SK-N-SH (cell line): ENCODE measurements at regions not wholly inside any gene's neighbourhood (a gene's known extent, or its start where the extent isn't known, plus 50 kb on each side); places are given as distances from the start of the nearest gene placed in this dataset.

Experiments
- EP300 ChIP-seq, 2 experiments: IDR thresholded peaks; 2 replicates each; pipeline versions ENCODE4 v1.4.0 to v1.6.1; 2012; ENCODE audit warnings: borderline replicate concordance in 1 of 2, low read depth in 1 of 2, low read length in 1 of 2
- EZH2phosphoT487 ChIP-seq: fragments of 200-600 bp; sonication (generic); IDR thresholded peaks from 2 replicates; pipeline ENCODE4 v1.6.1; 2017; ENCODE audit warnings: low read depth, mixed run types, mild to moderate bottlenecking, antibody characterized with exemption, moderate library complexity, borderline replicate concordance
- FOXJ3 ChIP-seq: sonication (generic); formaldehyde crosslinking; IDR thresholded peaks from 2 replicates; pipeline ENCODE4 v1.5.1; 2020; ENCODE audit warnings: mild to moderate bottlenecking, missing genetic modification reagents
- MXI1 ChIP-seq: IDR thresholded peaks from 2 replicates; pipeline ENCODE4 v1.6.1; 2012; ENCODE audit warnings: mild to moderate bottlenecking, low read depth, low read length, improper control_type of control experiment
- SMC3 ChIP-seq: IDR thresholded peaks from 2 replicates; pipeline ENCODE4 v1.6.1; 2012; ENCODE audit warnings: low read depth, low read length, improper control_type of control experiment
- TAF1 ChIP-seq: IDR thresholded peaks from 2 replicates; pipeline ENCODE4 v1.6.1; 2012; ENCODE audit warnings: low read depth, mild to moderate bottlenecking, low read length, moderate library complexity, borderline replicate concordance
- TEAD4 ChIP-seq: IDR thresholded peaks from 2 replicates; pipeline ENCODE4 v1.4.0; 2012; ENCODE audit warnings: mild to moderate bottlenecking, borderline replicate concordance; ENCODE audit not compliant: insufficient read depth
- YY1 ChIP-seq: IDR thresholded peaks from 2 replicates; pipeline ENCODE4 v1.4.0; 2012; ENCODE audit warnings: low read depth, mild to moderate bottlenecking
- TF ChIP-seq, protein P1 (sequence below): fragments of 200-600 bp; sonication (generic); IDR thresholded peaks from 2 replicates; pipeline ENCODE4 v1.6.1; 2017; ENCODE audit warnings: antibody characterized with exemption, mild to moderate bottlenecking, moderate library complexity
- TF ChIP-seq, protein P2 (sequence below): IDR thresholded peaks from 2 replicates; pipeline ENCODE4 v1.4.0; 2012; ENCODE audit warnings: low read depth
- TF ChIP-seq, protein P3 (sequence below): IDR thresholded peaks from 2 replicates; pipeline ENCODE4; 2012
- TF ChIP-seq, protein P4 (sequence below): fragments of 150-350 bp; IDR thresholded peaks from 2 replicates; pipeline ENCODE4 v1.6.1; 2017; ENCODE audit warnings: antibody characterized with exemption, low read length, low read depth, borderline replicate concordance
- TF ChIP-seq, protein P5 (sequence below): IDR thresholded peaks from 2 replicates; pipeline ENCODE4 v1.6.1; 2012; ENCODE audit warnings: mild to moderate bottlenecking, low read depth, low read length, moderate library complexity

DNA sequence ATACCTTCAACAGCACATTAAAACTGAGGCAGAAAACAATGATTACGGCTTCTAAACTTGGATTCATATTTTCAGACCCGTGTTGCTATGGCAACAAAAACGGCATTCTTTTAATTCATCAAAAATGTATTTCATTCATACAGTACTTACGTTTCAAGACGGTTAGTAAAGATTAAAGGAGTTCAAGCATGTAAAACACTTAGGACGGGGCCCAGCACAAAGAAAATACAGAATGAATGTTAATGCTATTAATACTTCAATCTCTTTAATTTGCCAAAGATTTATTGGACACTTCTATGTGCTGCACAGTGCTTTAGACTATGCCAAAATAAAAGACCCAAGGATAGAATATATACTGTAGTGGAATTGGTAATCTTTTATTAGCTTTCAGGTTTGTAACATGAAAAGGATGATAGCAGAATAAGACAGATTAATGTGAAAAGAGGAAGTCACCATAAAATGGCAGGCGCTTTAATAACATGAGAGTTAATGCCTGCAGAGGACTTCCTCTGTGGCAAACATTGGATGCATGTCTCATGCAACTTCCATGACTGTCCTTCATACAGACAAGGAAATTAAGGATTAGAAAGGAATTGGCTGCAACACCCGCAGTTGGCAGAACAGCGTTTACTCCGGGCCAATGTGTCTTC is 201.6 kb upstream of the KLF6 start:
- TF ChIP-seq, protein P1, sequence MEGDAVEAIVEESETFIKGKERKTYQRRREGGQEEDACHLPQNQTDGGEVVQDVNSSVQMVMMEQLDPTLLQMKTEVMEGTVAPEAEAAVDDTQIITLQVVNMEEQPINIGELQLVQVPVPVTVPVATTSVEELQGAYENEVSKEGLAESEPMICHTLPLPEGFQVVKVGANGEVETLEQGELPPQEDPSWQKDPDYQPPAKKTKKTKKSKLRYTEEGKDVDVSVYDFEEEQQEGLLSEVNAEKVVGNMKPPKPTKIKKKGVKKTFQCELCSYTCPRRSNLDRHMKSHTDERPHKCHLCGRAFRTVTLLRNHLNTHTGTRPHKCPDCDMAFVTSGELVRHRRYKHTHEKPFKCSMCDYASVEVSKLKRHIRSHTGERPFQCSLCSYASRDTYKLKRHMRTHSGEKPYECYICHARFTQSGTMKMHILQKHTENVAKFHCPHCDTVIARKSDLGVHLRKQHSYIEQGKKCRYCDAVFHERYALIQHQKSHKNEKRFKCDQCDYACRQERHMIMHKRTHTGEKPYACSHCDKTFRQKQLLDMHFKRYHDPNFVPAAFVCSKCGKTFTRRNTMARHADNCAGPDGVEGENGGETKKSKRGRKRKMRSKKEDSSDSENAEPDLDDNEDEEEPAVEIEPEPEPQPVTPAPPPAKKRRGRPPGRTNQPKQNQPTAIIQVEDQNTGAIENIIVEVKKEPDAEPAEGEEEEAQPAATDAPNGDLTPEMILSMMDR = no peak
- TF ChIP-seq, protein P2, sequence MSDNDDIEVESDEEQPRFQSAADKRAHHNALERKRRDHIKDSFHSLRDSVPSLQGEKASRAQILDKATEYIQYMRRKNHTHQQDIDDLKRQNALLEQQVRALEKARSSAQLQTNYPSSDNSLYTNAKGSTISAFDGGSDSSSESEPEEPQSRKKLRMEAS = no peak
- TF ChIP-seq, protein P3, sequence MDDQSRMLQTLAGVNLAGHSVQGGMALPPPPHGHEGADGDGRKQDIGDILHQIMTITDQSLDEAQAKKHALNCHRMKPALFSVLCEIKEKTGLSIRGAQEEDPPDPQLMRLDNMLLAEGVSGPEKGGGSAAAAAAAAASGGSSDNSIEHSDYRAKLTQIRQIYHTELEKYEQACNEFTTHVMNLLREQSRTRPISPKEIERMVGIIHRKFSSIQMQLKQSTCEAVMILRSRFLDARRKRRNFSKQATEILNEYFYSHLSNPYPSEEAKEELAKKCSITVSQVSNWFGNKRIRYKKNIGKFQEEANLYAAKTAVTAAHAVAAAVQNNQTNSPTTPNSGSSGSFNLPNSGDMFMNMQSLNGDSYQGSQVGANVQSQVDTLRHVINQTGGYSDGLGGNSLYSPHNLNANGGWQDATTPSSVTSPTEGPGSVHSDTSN = no peak
- TF ChIP-seq MXI1 = no peak
- no peak for TF ChIP-seq FOXJ3 (CRISPR knock-in tag)
- no peak for TF ChIP-seq YY1
- TF ChIP-seq, protein P4, sequence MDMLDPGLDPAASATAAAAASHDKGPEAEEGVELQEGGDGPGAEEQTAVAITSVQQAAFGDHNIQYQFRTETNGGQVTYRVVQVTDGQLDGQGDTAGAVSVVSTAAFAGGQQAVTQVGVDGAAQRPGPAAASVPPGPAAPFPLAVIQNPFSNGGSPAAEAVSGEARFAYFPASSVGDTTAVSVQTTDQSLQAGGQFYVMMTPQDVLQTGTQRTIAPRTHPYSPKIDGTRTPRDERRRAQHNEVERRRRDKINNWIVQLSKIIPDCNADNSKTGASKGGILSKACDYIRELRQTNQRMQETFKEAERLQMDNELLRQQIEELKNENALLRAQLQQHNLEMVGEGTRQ = no peak
- TF ChIP-seq, protein P5, sequence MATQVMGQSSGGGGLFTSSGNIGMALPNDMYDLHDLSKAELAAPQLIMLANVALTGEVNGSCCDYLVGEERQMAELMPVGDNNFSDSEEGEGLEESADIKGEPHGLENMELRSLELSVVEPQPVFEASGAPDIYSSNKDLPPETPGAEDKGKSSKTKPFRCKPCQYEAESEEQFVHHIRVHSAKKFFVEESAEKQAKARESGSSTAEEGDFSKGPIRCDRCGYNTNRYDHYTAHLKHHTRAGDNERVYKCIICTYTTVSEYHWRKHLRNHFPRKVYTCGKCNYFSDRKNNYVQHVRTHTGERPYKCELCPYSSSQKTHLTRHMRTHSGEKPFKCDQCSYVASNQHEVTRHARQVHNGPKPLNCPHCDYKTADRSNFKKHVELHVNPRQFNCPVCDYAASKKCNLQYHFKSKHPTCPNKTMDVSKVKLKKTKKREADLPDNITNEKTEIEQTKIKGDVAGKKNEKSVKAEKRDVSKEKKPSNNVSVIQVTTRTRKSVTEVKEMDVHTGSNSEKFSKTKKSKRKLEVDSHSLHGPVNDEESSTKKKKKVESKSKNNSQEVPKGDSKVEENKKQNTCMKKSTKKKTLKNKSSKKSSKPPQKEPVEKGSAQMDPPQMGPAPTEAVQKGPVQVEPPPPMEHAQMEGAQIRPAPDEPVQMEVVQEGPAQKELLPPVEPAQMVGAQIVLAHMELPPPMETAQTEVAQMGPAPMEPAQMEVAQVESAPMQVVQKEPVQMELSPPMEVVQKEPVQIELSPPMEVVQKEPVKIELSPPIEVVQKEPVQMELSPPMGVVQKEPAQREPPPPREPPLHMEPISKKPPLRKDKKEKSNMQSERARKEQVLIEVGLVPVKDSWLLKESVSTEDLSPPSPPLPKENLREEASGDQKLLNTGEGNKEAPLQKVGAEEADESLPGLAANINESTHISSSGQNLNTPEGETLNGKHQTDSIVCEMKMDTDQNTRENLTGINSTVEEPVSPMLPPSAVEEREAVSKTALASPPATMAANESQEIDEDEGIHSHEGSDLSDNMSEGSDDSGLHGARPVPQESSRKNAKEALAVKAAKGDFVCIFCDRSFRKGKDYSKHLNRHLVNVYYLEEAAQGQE = no peak
- TF ChIP-seq TAF1 = no peak
- no peak for TF ChIP-seq TEAD4
- TF ChIP-seq EZH2phosphoT487 = no peak
- no peak for TF ChIP-seq EP300 (IDR thresholded peaks at IDR 0.05; ENCODE audit: borderline replicate concordance in 1 of 2, low read depth in 1 of 2, low read length in 1 of 2)
- TF ChIP-seq SMC3 = no peak
